Panc1 (cell line): ENCODE measurements at regions not wholly inside any gene's neighbourhood (a gene's known extent, or its start where the extent isn't known, plus 50 kb on each side); places are given as distances from the start of the nearest gene placed in this dataset.

ENCODE experiments used
- POLR2AphosphoS5 ChIP-seq: IDR thresholded peaks from 2 replicates; pipeline ENCODE4 v1.6.1; 2012; ENCODE audit warnings: mild to moderate bottlenecking, low read depth, low read length, moderate library complexity
- SIN3A ChIP-seq: IDR thresholded peaks from 2 replicates; pipeline ENCODE4 v1.6.1; 2012; ENCODE audit warnings: low read depth, mild to moderate bottlenecking, low read length, moderate library complexity, borderline replicate concordance; ENCODE audit not compliant: insufficient read depth
- TCF7L2 ChIP-seq: IDR thresholded peaks from 2 replicates; pipeline ENCODE4 v1.6.1; 2011; ENCODE audit warnings: mild to moderate bottlenecking, low read depth, low read length, inconsistent platforms
- TF ChIP-seq, protein P1 (sequence below): fragments of 450-650 bp; IDR thresholded peaks from 2 replicates; pipeline ENCODE4 v1.5.1; 2017; ENCODE audit warnings: mild to moderate bottlenecking
- TF ChIP-seq, protein P2 (sequence below), 2 experiments: IDR thresholded peaks; 2 replicates each; pipeline ENCODE4 v1.6.1; 2011 to 2012; ENCODE audit warnings: low read depth in 2 of 2, control low read depth in 1 of 2, low read length in 1 of 2, mild to moderate bottlenecking in 1 of 2, moderate library complexity in 1 of 2; ENCODE audit not compliant: insufficient read depth in 1 of 2

DNA sequence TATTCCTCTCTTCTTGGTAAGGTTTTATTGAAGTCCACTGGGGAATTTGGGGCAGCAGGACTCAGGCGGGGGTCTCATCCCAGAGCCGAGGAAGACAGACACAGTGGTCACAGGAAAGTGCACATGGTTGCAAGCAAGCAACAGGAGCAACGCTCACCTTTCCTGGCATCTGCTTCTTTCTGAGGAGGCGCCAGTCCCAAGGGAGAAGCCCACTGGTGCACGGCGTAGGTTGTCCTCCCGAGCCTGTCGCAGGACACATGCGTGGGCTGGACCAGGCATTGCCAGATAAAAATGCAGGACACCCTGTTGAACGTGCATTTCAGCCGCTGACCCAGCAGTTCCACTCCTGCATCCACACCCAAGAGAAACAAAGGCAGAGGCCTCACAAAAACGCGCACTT is 72.4 kb upstream of the OLFM1 start:
- TF ChIP-seq, protein P1, sequence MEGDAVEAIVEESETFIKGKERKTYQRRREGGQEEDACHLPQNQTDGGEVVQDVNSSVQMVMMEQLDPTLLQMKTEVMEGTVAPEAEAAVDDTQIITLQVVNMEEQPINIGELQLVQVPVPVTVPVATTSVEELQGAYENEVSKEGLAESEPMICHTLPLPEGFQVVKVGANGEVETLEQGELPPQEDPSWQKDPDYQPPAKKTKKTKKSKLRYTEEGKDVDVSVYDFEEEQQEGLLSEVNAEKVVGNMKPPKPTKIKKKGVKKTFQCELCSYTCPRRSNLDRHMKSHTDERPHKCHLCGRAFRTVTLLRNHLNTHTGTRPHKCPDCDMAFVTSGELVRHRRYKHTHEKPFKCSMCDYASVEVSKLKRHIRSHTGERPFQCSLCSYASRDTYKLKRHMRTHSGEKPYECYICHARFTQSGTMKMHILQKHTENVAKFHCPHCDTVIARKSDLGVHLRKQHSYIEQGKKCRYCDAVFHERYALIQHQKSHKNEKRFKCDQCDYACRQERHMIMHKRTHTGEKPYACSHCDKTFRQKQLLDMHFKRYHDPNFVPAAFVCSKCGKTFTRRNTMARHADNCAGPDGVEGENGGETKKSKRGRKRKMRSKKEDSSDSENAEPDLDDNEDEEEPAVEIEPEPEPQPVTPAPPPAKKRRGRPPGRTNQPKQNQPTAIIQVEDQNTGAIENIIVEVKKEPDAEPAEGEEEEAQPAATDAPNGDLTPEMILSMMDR = no peak
- TF ChIP-seq POLR2AphosphoS5 (no peak), SIN3A (no peak), TCF7L2 (no peak)
- TF ChIP-seq, protein P2, sequence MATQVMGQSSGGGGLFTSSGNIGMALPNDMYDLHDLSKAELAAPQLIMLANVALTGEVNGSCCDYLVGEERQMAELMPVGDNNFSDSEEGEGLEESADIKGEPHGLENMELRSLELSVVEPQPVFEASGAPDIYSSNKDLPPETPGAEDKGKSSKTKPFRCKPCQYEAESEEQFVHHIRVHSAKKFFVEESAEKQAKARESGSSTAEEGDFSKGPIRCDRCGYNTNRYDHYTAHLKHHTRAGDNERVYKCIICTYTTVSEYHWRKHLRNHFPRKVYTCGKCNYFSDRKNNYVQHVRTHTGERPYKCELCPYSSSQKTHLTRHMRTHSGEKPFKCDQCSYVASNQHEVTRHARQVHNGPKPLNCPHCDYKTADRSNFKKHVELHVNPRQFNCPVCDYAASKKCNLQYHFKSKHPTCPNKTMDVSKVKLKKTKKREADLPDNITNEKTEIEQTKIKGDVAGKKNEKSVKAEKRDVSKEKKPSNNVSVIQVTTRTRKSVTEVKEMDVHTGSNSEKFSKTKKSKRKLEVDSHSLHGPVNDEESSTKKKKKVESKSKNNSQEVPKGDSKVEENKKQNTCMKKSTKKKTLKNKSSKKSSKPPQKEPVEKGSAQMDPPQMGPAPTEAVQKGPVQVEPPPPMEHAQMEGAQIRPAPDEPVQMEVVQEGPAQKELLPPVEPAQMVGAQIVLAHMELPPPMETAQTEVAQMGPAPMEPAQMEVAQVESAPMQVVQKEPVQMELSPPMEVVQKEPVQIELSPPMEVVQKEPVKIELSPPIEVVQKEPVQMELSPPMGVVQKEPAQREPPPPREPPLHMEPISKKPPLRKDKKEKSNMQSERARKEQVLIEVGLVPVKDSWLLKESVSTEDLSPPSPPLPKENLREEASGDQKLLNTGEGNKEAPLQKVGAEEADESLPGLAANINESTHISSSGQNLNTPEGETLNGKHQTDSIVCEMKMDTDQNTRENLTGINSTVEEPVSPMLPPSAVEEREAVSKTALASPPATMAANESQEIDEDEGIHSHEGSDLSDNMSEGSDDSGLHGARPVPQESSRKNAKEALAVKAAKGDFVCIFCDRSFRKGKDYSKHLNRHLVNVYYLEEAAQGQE (IDR thresholded peaks at IDR 0.05; ENCODE audit: insufficient read depth in 1 of 2, low read depth in 2 of 2, low read length in 1 of 2) = no peak
